ENCODE measurements at regions not wholly inside any gene's neighbourhood (a gene's known extent, or its start where the extent isn't known, plus 50 kb on each side); places are given as distances from the start of the nearest gene placed in this dataset.

- POLR2A ChIA-PET: no interaction called here
- no peak for DNase-seq (ENCODE audit: low read depth, low spot score)
- Histone ChIP-seq H3K9me3 (replicated peaks; ENCODE audit: control insufficient read depth, insufficient read depth, low read length) (no peaks in the 10 kb centered on the region), H3K9ac (replicated peaks; ENCODE audit: extremely low read depth, insufficient read depth, low read length) (no peak overlapping the region), H2AFZ (ENCODE audit: low read depth, low read length) (no peak overlapping the region), H3K27me3 (ENCODE audit: control insufficient read depth in 2 of 2, insufficient read depth in 2 of 2, low read length in 2 of 2) (no peaks in the 10 kb centered on the region), H4K20me1 (replicated peaks; ENCODE audit: control insufficient read depth, extremely low read depth, insufficient read depth, low read length) (no peaks in the 10 kb centered on the region), H3K4me3 (replicated peaks in 1 of 3; ENCODE audit: insufficient read depth in 1 of 3, low read depth in 1 of 3, low read length in 3 of 3) (no peak overlapping the region), H3K4me1 (ENCODE audit: control insufficient read depth, extremely low read depth, insufficient read depth, low read length) (no peaks in the 10 kb centered on the region), H3K9me1 (replicated peaks; ENCODE audit: control insufficient read depth, extremely low read depth, insufficient read depth, low read length) (no peaks in the 10 kb centered on the region), H3K4me2 (ENCODE audit: insufficient read depth, low read length) (no peak overlapping the region), H3K36me3 (ENCODE audit: control insufficient read depth in 2 of 2, extremely low read depth in 1 of 2, insufficient read depth in 2 of 2, low read length in 2 of 2) (no peaks in the 10 kb centered on the region), H3K79me2 (ENCODE audit: control insufficient read depth, insufficient read depth, low read length) (no peaks in the 10 kb centered on the region), H3K27ac (ENCODE audit: insufficient read depth, low read depth, low read length) (no peak overlapping the region)
- dilution Hi-C loops (cut with MboI; ENCODE audit: extremely low pct_ligation_motif_present, low sequenced_read_pairs) (no loop called here), intact Hi-C loops (cut with micrococcal nuclease) (no loop called here)
- no peak for TF ChIP-seq POLR2A (IDR thresholded peaks at IDR 0.05; ENCODE audit: low read depth, low read length)
- TF ChIP-seq CTCF (IDR thresholded peaks at IDR 0.05; ENCODE audit: extremely low read depth in 1 of 2, insufficient read depth in 1 of 2, low read depth in 1 of 2, low read length in 2 of 2): no peak
- no peak for TF ChIP-seq FOS (IDR thresholded peaks at IDR 0.05; ENCODE audit: borderline replicate concordance, insufficient read depth, low read length)
- TF ChIP-seq JUN (IDR thresholded peaks at IDR 0.05; ENCODE audit: borderline replicate concordance, insufficient read depth, insufficient read length, low read depth): no peak
- no peak for TF ChIP-seq POLR2AphosphoS5 (IDR thresholded peaks at IDR 0.05; ENCODE audit: insufficient read depth, low read depth, low read length)
- TF ChIP-seq MAX (IDR thresholded peaks at IDR 0.05; ENCODE audit: insufficient read depth, insufficient read length): no peak
- TF ChIP-seq GATA2 (IDR thresholded peaks at IDR 0.05; ENCODE audit: insufficient read depth, insufficient read length, low read depth, low read length): no peak
- TF ChIP-seq EZH2 (IDR thresholded peaks at IDR 0.05; ENCODE audit: borderline replicate concordance, low read depth, low read length, severe bottlenecking): no peak
- TF ChIP-seq MYC (IDR thresholded peaks at IDR 0.05; ENCODE audit: low read depth, low read length): no peak
- no TSS peak for BruUV-seq (replicated peaks)
- FAIRE-seq: no peak
- CTCF ChIA-PET: interaction anchor here (1.0 to 1.6 kb wide), 2 partner anchors 10 to 51 kb away, joined by 3 read pairs; no protein-coding TSS in a partner anchor
These were observed 966.9 kb upstream of the CNTN5 start for GRCh38 chr11:98053851-98054250.

Data from endothelial cell of umbilical vein (primary cell).